ENCODE measurements at regions not wholly inside any gene's neighbourhood (a gene's known extent, or its start where the extent isn't known, plus 50 kb on each side); places are given as distances from the start of the nearest gene placed in this dataset.
"Not testable (repeated sequence)": the region's sequence is repeated elsewhere in the genome, so short reads cannot be mapped to it uniquely, and the experiment has no call there.

DNA sequence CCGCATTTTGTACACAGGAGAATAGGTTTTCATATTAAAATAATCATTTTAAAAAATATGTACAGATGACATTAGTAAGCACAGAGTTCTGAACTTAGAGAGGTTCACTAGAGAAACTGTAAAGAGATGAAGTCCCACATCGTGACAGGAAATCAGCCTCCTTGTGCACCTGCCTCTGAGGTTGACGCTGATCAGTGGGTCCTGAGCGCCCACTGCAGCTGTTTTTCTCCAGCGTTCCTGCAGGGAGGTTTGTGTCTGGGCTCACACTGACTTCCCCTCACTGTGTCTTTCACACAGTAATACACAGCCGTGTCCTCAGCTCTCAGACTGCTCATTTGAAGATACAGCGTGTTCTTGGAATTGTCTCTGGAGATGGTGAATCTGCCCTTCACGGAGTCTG lies 561.5 kb downstream of the TMEM121 start:
- TF ChIP-seq EZH2phosphoT487 (IDR thresholded peaks at IDR 0.05; ENCODE audit: insufficient read depth, low read depth) (no peak), EZH2 (IDR thresholded peaks at IDR 0.05; ENCODE audit: insufficient read depth, poor library complexity, severe bottlenecking) (no peak)
- H3K4me2 ChIP-seq (ENCODE audit: unreplicated experiment) = no peak overlapping the region

GRCh38 chr14:106088860-106089259 lies 562.5 kb downstream of the TMEM121 start:
- H3K36me3 ChIP-seq (ENCODE audit: low read depth); H3K27me3 ChIP-seq (replicated peaks; ENCODE audit: insufficient read depth); H3K4me3 ChIP-seq; H3K9me2 ChIP-seq (ENCODE audit: insufficient read depth); H3K4me1 ChIP-seq (ENCODE audit: insufficient read depth); H3K27ac ChIP-seq; in situ Hi-C loops (cut with MboI); H3K79me2 ChIP-seq (ENCODE audit: insufficient read depth); DNase-seq; H2AFZ ChIP-seq; H3K9me3 ChIP-seq (ENCODE audit: low read depth); H4K20me1 ChIP-seq (ENCODE audit: insufficient read depth); H3K9ac ChIP-seq; H3F3A ChIP-seq (ENCODE audit: insufficient read depth); H3K4me2 ChIP-seq (ENCODE audit: unreplicated experiment): not testable (repeated sequence)
- WGBS, 2 experiments (ENCODE audit: low coverage in 1 of 2, low lambda C conversion rate in 2 of 2, missing lambda C conversion rate in 2 of 2) = no CpG with 5 or more reads among the region's 3 CpGs

More for the DNA sequence above, 561.5 kb downstream of the TMEM121 start:
- no peaks in the 10 kb centered on the region for H3F3A ChIP-seq (ENCODE audit: insufficient read depth)
- no peaks in the 10 kb centered on the region for H3K9me3 ChIP-seq (ENCODE audit: low read depth)
- in situ Hi-C loops (cut with MboI) = no loop called here
- no peaks in the 10 kb centered on the region for H3K9me2 ChIP-seq (ENCODE audit: insufficient read depth)
- no peaks in the 10 kb centered on the region for H3K36me3 ChIP-seq (ENCODE audit: low read depth)
- no peaks in the 10 kb centered on the region for H3K27me3 ChIP-seq (replicated peaks; ENCODE audit: insufficient read depth)
- no peaks in the 10 kb centered on the region for H4K20me1 ChIP-seq (ENCODE audit: insufficient read depth)
- no peaks in the 10 kb centered on the region for H3K4me1 ChIP-seq (ENCODE audit: insufficient read depth)
- no CpG with 5 or more reads among the region's 8 CpGs for WGBS, 2 experiments (ENCODE audit: low coverage in 1 of 2, low lambda C conversion rate in 2 of 2, missing lambda C conversion rate in 2 of 2)
- no peak overlapping the region for H2AFZ ChIP-seq
- no peak overlapping the region for H3K9ac ChIP-seq
- no peaks in the 10 kb centered on the region for H3K79me2 ChIP-seq (ENCODE audit: insufficient read depth)
- H3K27ac ChIP-seq = no peak overlapping the region
- H3K4me3 ChIP-seq = no peak overlapping the region
- no peak for DNase-seq

- Histone ChIP-seq H3K9ac (no peak overlapping the region), H3K79me2 (ENCODE audit: insufficient read depth) (no peaks in the 10 kb centered on the region), H3K4me1 (ENCODE audit: insufficient read depth) (no peaks in the 10 kb centered on the region), H4K20me1 (ENCODE audit: insufficient read depth) (no peaks in the 10 kb centered on the region), H3K4me2 (ENCODE audit: unreplicated experiment) (no peak overlapping the region), H3K27me3 (replicated peaks; ENCODE audit: insufficient read depth) (no peaks in the 10 kb centered on the region), H3K9me3 (ENCODE audit: low read depth) (no peaks in the 10 kb centered on the region), H3K36me3 (ENCODE audit: low read depth) (no peaks in the 10 kb centered on the region), H2AFZ (no peak overlapping the region), H3K9me2 (ENCODE audit: insufficient read depth) (no peaks in the 10 kb centered on the region), H3F3A (ENCODE audit: insufficient read depth) (no peaks in the 10 kb centered on the region), H3K27ac (no peak overlapping the region), H3K4me3 (no peak overlapping the region)
- in situ Hi-C loops (cut with MboI) = no loop called here
- DNase-seq = no peak
- no peak for TF ChIP-seq EZH2 (IDR thresholded peaks at IDR 0.05; ENCODE audit: insufficient read depth, poor library complexity, severe bottlenecking)
- TF ChIP-seq EZH2phosphoT487 (IDR thresholded peaks at IDR 0.05; ENCODE audit: insufficient read depth, low read depth) = no peak
- WGBS, 2 experiments (ENCODE audit: low coverage in 1 of 2, low lambda C conversion rate in 2 of 2, missing lambda C conversion rate in 2 of 2) = no CpG with 5 or more reads among the region's 11 CpGs
Observed at GRCh38 chr14:106094654-106095189, 568.3 kb downstream of the TMEM121 start.

GRCh38 chr14:106107703-106108102 lies 581.3 kb downstream of the TMEM121 start:
- Histone ChIP-seq H3K36me3 (ENCODE audit: low read depth) (no peaks in the 10 kb centered on the region), H3K27me3 (replicated peaks; ENCODE audit: insufficient read depth) (no peaks in the 10 kb centered on the region), H3K9me3 (ENCODE audit: low read depth) (no peaks in the 10 kb centered on the region), H3K9ac (no peak overlapping the region), H3K4me1 (ENCODE audit: insufficient read depth) (no peaks in the 10 kb centered on the region), H3K4me3 (no peak overlapping the region), H3K27ac (no peak overlapping the region), H4K20me1 (ENCODE audit: insufficient read depth) (no peaks in the 10 kb centered on the region), H3K9me2 (ENCODE audit: insufficient read depth) (no peaks in the 10 kb centered on the region), H3F3A (ENCODE audit: insufficient read depth) (no peaks in the 10 kb centered on the region), H3K79me2 (ENCODE audit: insufficient read depth) (no peaks in the 10 kb centered on the region), H2AFZ (no peak overlapping the region), H3K4me2 (ENCODE audit: unreplicated experiment) (no peak overlapping the region)
- no peak for DNase-seq
- in situ Hi-C loops (cut with MboI) = no loop called here
- TF ChIP-seq EZH2 (IDR thresholded peaks at IDR 0.05; ENCODE audit: insufficient read depth, poor library complexity, severe bottlenecking) (no peak), EZH2phosphoT487 (IDR thresholded peaks at IDR 0.05; ENCODE audit: insufficient read depth, low read depth) (no peak)
- no CpG with 5 or more reads among the region's 7 CpGs for WGBS, 2 experiments (ENCODE audit: low coverage in 1 of 2, low lambda C conversion rate in 2 of 2, missing lambda C conversion rate in 2 of 2)

GRCh38 chr14:106109337-106109736 lies 583.0 kb downstream of the TMEM121 start:
- no peaks in the 10 kb centered on the region for H3K79me2 ChIP-seq (ENCODE audit: insufficient read depth)
- no peak overlapping the region for H3K4me3 ChIP-seq
- no peak overlapping the region for H3K9ac ChIP-seq
- H3K27ac ChIP-seq = no peak overlapping the region
- in situ Hi-C loops (cut with MboI) = no loop called here
- H3F3A ChIP-seq (ENCODE audit: insufficient read depth) = no peaks in the 10 kb centered on the region
- no peaks in the 10 kb centered on the region for H3K9me2 ChIP-seq (ENCODE audit: insufficient read depth)
- H3K4me1 ChIP-seq (ENCODE audit: insufficient read depth) = no peaks in the 10 kb centered on the region
- no peaks in the 10 kb centered on the region for H3K27me3 ChIP-seq (replicated peaks; ENCODE audit: insufficient read depth)
- no peak overlapping the region for H2AFZ ChIP-seq
- no CpG with 5 or more reads among the region's 1 CpG for WGBS, 2 experiments (ENCODE audit: low coverage in 1 of 2, low lambda C conversion rate in 2 of 2, missing lambda C conversion rate in 2 of 2)
- TF ChIP-seq EZH2phosphoT487 (IDR thresholded peaks at IDR 0.05; ENCODE audit: insufficient read depth, low read depth) = no peak
- TF ChIP-seq EZH2 (IDR thresholded peaks at IDR 0.05; ENCODE audit: insufficient read depth, poor library complexity, severe bottlenecking) = no peak
- no peaks in the 10 kb centered on the region for H4K20me1 ChIP-seq (ENCODE audit: insufficient read depth)
- H3K36me3 ChIP-seq (ENCODE audit: low read depth) = no peaks in the 10 kb centered on the region
- no peak for DNase-seq
- H3K9me3 ChIP-seq (ENCODE audit: low read depth) = no peaks in the 10 kb centered on the region
- H3K4me2 ChIP-seq (ENCODE audit: unreplicated experiment) = no peak overlapping the region
